GM12865 (cell line): ENCODE measurements at regions not wholly inside any gene's neighbourhood (a gene's known extent, or its start where the extent isn't known, plus 50 kb on each side); places are given as distances from the start of the nearest gene placed in this dataset.

Source experiments
- DNase-seq: peaks from one replicate; pipeline ENCODE4 v3.0.0; 2010; ENCODE audit warnings: low read depth
- H3K4me3 ChIP-seq: 2 replicates; pipeline ENCODE4 v1.5.1; 2011; ENCODE audit warnings: mild to moderate bottlenecking, low read depth, low read length, control low read depth
- CTCF ChIP-seq: IDR thresholded peaks from 2 replicates; pipeline ENCODE4 v1.5.1; 2011; ENCODE audit warnings: low read length, control low read depth, low read depth, inconsistent platforms; ENCODE audit not compliant: insufficient read depth; ENCODE audit errors: missing control alignments

- no peak overlapping the region for H3K4me3 ChIP-seq
- TF ChIP-seq CTCF = no peak
- DNase-seq = no peak
Observed at GRCh38 chr5:13998254-13998653, 53.8 kb upstream of the DNAH5 start.

- no peak overlapping the region for H3K4me3 ChIP-seq
- no peak for TF ChIP-seq CTCF
- no peak for DNase-seq
Observed at GRCh38 chr5:13997514-13997913, 53.0 kb upstream of the DNAH5 start.

GRCh38 chr5:13994621-13995253 is 50.2 kb upstream of the DNAH5 start:
- TF ChIP-seq CTCF = no peak
- H3K4me3 ChIP-seq = no peak overlapping the region
- peak; percentile 38 for DNase-seq
